GM23338 (cell line): ENCODE measurements at regions not wholly inside any gene's neighbourhood (a gene's known extent, or its start where the extent isn't known, plus 50 kb on each side); places are given as distances from the start of the nearest gene placed in this dataset.

Source experiments
- EZH2phosphoT487 ChIP-seq: fragments of 200-600 bp; sonication (generic); IDR thresholded peaks from one replicate; pipeline ENCODE4 v1.8.1; 2018; ENCODE audit warnings: antibody characterized with exemption; ENCODE audit not compliant: unreplicated experiment
- POLR2AphosphoS5 ChIP-seq: IDR thresholded peaks from 2 replicates; pipeline ENCODE4 v1.6.1; 2016; ENCODE audit warnings: antibody characterized with exemption, low read depth

DNA sequence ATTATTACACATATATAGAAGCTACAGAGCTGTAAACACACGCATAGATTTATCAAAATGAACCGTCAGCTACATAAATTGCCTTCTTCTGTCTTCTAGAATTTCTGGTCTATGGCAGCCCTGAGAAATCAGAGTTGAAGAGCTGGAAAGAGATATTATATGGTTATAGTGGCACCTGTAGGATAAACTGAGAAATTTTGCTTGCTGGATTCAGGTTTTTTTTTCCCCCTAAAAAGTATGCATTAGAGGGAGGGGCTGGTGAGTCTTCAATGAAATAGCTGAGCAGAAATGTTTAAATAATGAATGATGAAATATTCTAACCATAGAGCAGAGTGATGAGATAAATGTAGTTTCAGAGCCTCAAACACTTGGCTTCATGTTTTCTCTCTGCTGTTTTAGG is 78.0 kb upstream of the DYNC1I1 start:
- TF ChIP-seq EZH2phosphoT487 (no peak), POLR2AphosphoS5 (no peak)
